Activated CD8-positive, alpha-beta T cell treated with anti-CD3 and anti-CD28 coated beads, Interleukin-2, amount 10 ng/mL, durations not matched to agents 7 days and 5 days (primary cell): ENCODE measurements at regions not wholly inside any gene's neighbourhood (a gene's known extent, or its start where the extent isn't known, plus 50 kb on each side); places are given as distances from the start of the nearest gene placed in this dataset.

ENCODE experiments used
- ATAC-seq: fragments of 150-1000 bp; cut with Tn5 transposase; one replicate; pipeline ENCODE4 v1.10.0; 2021; ENCODE audit warnings: moderate library complexity
- CTCF ChIA-PET: fragments of 350-600 bp; sonication (Branson Sonifier 250); formaldehyde crosslinking; loops from one replicate; lab custom pipeline; 2021; ENCODE audit warnings: antibody characterized with exemption; lab: Charles Lee
- POLR2A ChIA-PET: fragments of 350-600 bp; sonication (Branson Sonifier 250); formaldehyde crosslinking; loops from one replicate; lab custom pipeline; 2021; ENCODE audit warnings: antibody characterized with exemption; lab: Charles Lee
- DNase-seq: peaks from one replicate; pipeline ENCODE4 v3.0.0-alpha.2; 2020
- H3K27ac Mint-ChIP-seq: one replicate; pipeline ENCODE4 v1.8.0; 2021; ENCODE audit warnings: mild to moderate bottlenecking, mixed read lengths
- H3K27me3 Mint-ChIP-seq: one replicate; pipeline ENCODE4 v1.8.0; 2021; ENCODE audit warnings: low read depth, mixed read lengths
- H3K36me3 Mint-ChIP-seq: one replicate; pipeline ENCODE4 v1.8.0; 2021; ENCODE audit warnings: low read depth, mixed read lengths
- H3K4me1 Mint-ChIP-seq: one replicate; pipeline ENCODE4 v1.8.0; 2021; ENCODE audit warnings: low read depth, mixed read lengths
- H3K4me3 Mint-ChIP-seq: one replicate; pipeline ENCODE4 v1.8.0; 2021; ENCODE audit warnings: mild to moderate bottlenecking, mixed read lengths
- H3K9me3 Mint-ChIP-seq: one replicate; pipeline ENCODE4 v1.8.0; 2022; ENCODE audit warnings: mixed read lengths; ENCODE audit not compliant: insufficient read depth

GRCh38 chr12:131250028-131250950 lies 296.6 kb downstream of the ADGRD1 start:
- no peaks in the 10 kb centered on the region for H3K27me3 Mint-ChIP-seq
- no peak overlapping the region for H3K4me3 Mint-ChIP-seq
- ChIA-PET CTCF (no interaction called here), POLR2A (no interaction called here)
- ATAC-seq (no peak), DNase-seq (no peak)
- no peaks in the 10 kb centered on the region for H3K36me3 Mint-ChIP-seq
- H3K9me3 Mint-ChIP-seq = no peaks in the 10 kb centered on the region
- H3K27ac Mint-ChIP-seq = no peak overlapping the region
- no peaks in the 10 kb centered on the region for H3K4me1 Mint-ChIP-seq

- Mint-ChIP-seq H3K4me3 (no peak overlapping the region), H3K4me1 (no peaks in the 10 kb centered on the region), H3K36me3 (no peaks in the 10 kb centered on the region), H3K9me3 (no peaks in the 10 kb centered on the region), H3K27ac (no peak overlapping the region), H3K27me3 (no peaks in the 10 kb centered on the region)
- no peak for DNase-seq
- ChIA-PET POLR2A (no interaction called here), CTCF (no interaction called here)
- ATAC-seq = no peak
These were observed 297.2 kb downstream of the ADGRD1 start for GRCh38 chr12:131250951-131251315.

- DNase-seq (no peak), ATAC-seq (no peak)
- Mint-ChIP-seq H3K9me3 (no peaks in the 10 kb centered on the region), H3K4me1 (no peaks in the 10 kb centered on the region), H3K4me3 (no peak overlapping the region), H3K27ac (no peak overlapping the region), H3K27me3 (no peaks in the 10 kb centered on the region), H3K36me3 (no peaks in the 10 kb centered on the region)
- ChIA-PET POLR2A (no interaction called here), CTCF (no interaction called here)
These were observed 297.8 kb downstream of the ADGRD1 start for GRCh38 chr12:131251336-131252101.

GRCh38 chr12:131253376-131254026 lies 299.8 kb downstream of the ADGRD1 start:
- DNase-seq = no peak
- no peaks in the 10 kb centered on the region for H3K36me3 Mint-ChIP-seq
- no peak overlapping the region for H3K4me3 Mint-ChIP-seq
- no peaks in the 10 kb centered on the region for H3K27me3 Mint-ChIP-seq
- H3K9me3 Mint-ChIP-seq = no peaks in the 10 kb centered on the region
- no peak for ATAC-seq
- no peak overlapping the region for H3K27ac Mint-ChIP-seq
- ChIA-PET CTCF (no interaction called here), POLR2A (no interaction called here)
- H3K4me1 Mint-ChIP-seq = no peaks in the 10 kb centered on the region

- ATAC-seq (no peak), DNase-seq (no peak)
- H3K27ac Mint-ChIP-seq = no peak overlapping the region
- CTCF ChIA-PET = no interaction called here
- H3K27me3 Mint-ChIP-seq = no peaks in the 10 kb centered on the region
- no peaks in the 10 kb centered on the region for H3K4me1 Mint-ChIP-seq
- POLR2A ChIA-PET = no interaction called here
- no peaks in the 10 kb centered on the region for H3K36me3 Mint-ChIP-seq
- H3K4me3 Mint-ChIP-seq = no peak overlapping the region
- no peaks in the 10 kb centered on the region for H3K9me3 Mint-ChIP-seq
These were observed 300.7 kb downstream of the ADGRD1 start for GRCh38 chr12:131254374-131254773.

GRCh38 chr12:131258398-131258797 lies 304.7 kb downstream of the ADGRD1 start:
- Mint-ChIP-seq H3K27ac (no peak overlapping the region), H3K4me1 (no peaks in the 10 kb centered on the region), H3K9me3 (no peaks in the 10 kb centered on the region), H3K27me3 (no peaks in the 10 kb centered on the region), H3K36me3 (no peaks in the 10 kb centered on the region), H3K4me3 (no peak overlapping the region)
- ChIA-PET CTCF (no interaction called here), POLR2A (no interaction called here)
- ATAC-seq = no peak
- no peak for DNase-seq

- ChIA-PET POLR2A (no interaction called here), CTCF (no interaction called here)
- H3K4me3 Mint-ChIP-seq = no peak overlapping the region
- DNase-seq (no peak), ATAC-seq (no peak)
- H3K36me3 Mint-ChIP-seq = no peaks in the 10 kb centered on the region
- no peaks in the 10 kb centered on the region for H3K27me3 Mint-ChIP-seq
- no peaks in the 10 kb centered on the region for H3K4me1 Mint-ChIP-seq
- no peaks in the 10 kb centered on the region for H3K9me3 Mint-ChIP-seq
- no peak overlapping the region for H3K27ac Mint-ChIP-seq
These were observed 306.7 kb downstream of the ADGRD1 start for GRCh38 chr12:131260251-131260905.

GRCh38 chr12:131260954-131261353 lies 307.2 kb downstream of the ADGRD1 start:
- H3K27ac Mint-ChIP-seq = no peak overlapping the region
- ATAC-seq = no peak
- no peak for DNase-seq
- H3K4me1 Mint-ChIP-seq = no peaks in the 10 kb centered on the region
- no peaks in the 10 kb centered on the region for H3K36me3 Mint-ChIP-seq
- POLR2A ChIA-PET = no interaction called here
- H3K27me3 Mint-ChIP-seq = no peaks in the 10 kb centered on the region
- H3K9me3 Mint-ChIP-seq = no peaks in the 10 kb centered on the region
- no peak overlapping the region for H3K4me3 Mint-ChIP-seq
- CTCF ChIA-PET = no interaction called here

- Mint-ChIP-seq H3K27me3 (no peaks in the 10 kb centered on the region), H3K9me3 (no peaks in the 10 kb centered on the region), H3K4me1 (no peaks in the 10 kb centered on the region), H3K4me3 (no peak overlapping the region), H3K27ac (no peak overlapping the region), H3K36me3 (no peaks in the 10 kb centered on the region)
- ATAC-seq (no peak), DNase-seq (no peak)
- CTCF ChIA-PET = no interaction called here
- POLR2A ChIA-PET = no interaction called here
These were observed 308.2 kb downstream of the ADGRD1 start for GRCh38 chr12:131261906-131262305.

GRCh38 chr12:131263626-131264025 lies 309.9 kb downstream of the ADGRD1 start:
- Mint-ChIP-seq H3K36me3 (no peaks in the 10 kb centered on the region), H3K4me1 (no peaks in the 10 kb centered on the region), H3K27me3 (no peaks in the 10 kb centered on the region), H3K9me3 (no peaks in the 10 kb centered on the region), H3K27ac (no peak overlapping the region), H3K4me3 (no peak overlapping the region)
- POLR2A ChIA-PET = no interaction called here
- CTCF ChIA-PET = no interaction called here
- ATAC-seq (no peak), DNase-seq (no peak)

- no peak overlapping the region for H3K4me3 Mint-ChIP-seq
- H3K4me1 Mint-ChIP-seq = no peaks in the 10 kb centered on the region
- POLR2A ChIA-PET = no interaction called here
- no peaks in the 10 kb centered on the region for H3K36me3 Mint-ChIP-seq
- no peaks in the 10 kb centered on the region for H3K27me3 Mint-ChIP-seq
- CTCF ChIA-PET = no interaction called here
- DNase-seq (no peak), ATAC-seq (no peak)
- H3K27ac Mint-ChIP-seq = no peak overlapping the region
- no peaks in the 10 kb centered on the region for H3K9me3 Mint-ChIP-seq
These were observed 310.9 kb downstream of the ADGRD1 start for GRCh38 chr12:131264635-131265034.
